ENCODE measurements at regions not wholly inside any gene's neighbourhood (a gene's known extent, or its start where the extent isn't known, plus 50 kb on each side); places are given as distances from the start of the nearest gene placed in this dataset.

DNA sequence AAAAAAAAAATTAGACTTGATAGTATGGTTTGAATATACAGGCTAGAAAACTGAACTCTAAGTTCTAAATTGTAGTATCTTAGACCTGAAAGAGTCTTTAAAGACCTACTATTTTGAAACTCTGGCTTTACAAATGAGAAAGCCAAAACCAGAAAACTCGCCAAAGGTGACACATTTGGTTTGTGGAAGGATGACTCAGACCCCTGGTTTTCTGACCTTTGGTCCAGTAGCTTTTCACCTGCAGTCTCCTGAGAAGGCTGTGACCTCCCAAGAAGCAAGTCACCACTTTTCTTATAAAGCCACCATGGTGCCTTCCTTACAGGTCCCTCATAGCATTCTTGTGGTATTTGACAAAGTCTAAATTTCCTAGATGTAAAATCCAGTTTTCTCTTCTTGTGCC, 102.1 kb upstream of the CEP78 start:
- no peak for TF ChIP-seq BHLHE40 (IDR thresholded peaks at IDR 0.05; ENCODE audit: borderline replicate concordance)
- TF ChIP-seq TARDBP (IDR thresholded peaks at IDR 0.05): no peak
- TF ChIP-seq SP1 (IDR thresholded peaks at IDR 0.05): no peak
- no peak for TF ChIP-seq FOXM1 (IDR thresholded peaks at IDR 0.05; ENCODE audit: borderline replicate concordance)
- no peak for TF ChIP-seq HDGF (IDR thresholded peaks at IDR 0.05; ENCODE audit: borderline replicate concordance)
- TF ChIP-seq ELF4 (IDR thresholded peaks at IDR 0.05): no peak
- TF ChIP-seq ZNF384 (IDR thresholded peaks at IDR 0.05): no peak

Data from HEK293T (cell line).